NCI-H146 (cell line): ENCODE measurements at regions not wholly inside any gene's neighbourhood (a gene's known extent, or its start where the extent isn't known, plus 50 kb on each side); places are given as distances from the start of the nearest gene placed in this dataset.

ENCODE experiments used
- DNase-seq: peaks from one replicate; lab custom pipeline; 2025; lab: John Stamatoyannopoulos, UW

- DNase-seq = no peak
These were observed 168.7 kb upstream of the PPP1R2C start for GRCh38 chrX:42946544-42947194.

GRCh38 chrX:42948723-42949657 lies 171.0 kb upstream of the PPP1R2C start:
- no peak for DNase-seq

GRCh38 chrX:42951747-42952146 lies 173.8 kb upstream of the PPP1R2C start:
- DNase-seq = no peak

GRCh38 chrX:42952621-42953020 lies 174.7 kb upstream of the PPP1R2C start:
- no peak for DNase-seq

DNA sequence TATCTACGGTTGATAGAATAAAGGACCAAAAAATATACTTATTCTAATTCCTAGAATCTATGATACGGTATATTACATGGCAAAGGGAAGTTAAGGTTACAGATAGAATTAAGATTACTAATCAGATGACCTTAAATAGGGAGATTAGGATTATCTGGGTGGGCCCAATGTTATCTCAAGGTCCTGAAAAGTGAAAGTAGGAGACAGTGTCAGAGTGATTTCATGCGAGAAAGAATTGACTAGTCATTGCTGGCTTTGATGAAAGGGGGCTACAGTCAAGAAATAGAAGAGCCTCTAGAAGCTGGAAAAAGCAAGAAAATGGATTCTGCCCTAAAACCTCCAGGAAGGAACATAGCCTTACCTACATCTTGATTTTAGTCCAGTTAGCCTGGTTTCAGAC lies 176.9 kb upstream of the PPP1R2C start:
- DNase-seq = no peak

DNA sequence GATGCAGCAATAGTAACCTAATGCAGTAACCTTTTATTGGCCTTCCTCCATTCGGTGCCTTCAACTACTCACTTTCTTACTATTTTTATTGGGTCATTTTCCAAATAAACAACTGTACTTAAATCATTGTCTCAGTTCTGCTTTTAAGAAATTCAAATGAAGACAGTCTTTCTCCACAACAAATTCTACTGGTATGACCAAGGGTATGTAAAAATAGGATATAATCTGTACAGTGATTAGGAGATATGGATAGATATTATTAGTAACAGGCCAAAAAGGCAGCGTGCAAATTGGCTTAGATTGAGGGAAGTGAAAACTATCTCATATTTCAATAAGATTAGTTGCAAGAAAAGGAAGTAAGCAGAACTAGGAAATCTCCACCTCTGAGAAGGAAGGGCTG lies 177.4 kb upstream of the PPP1R2C start:
- DNase-seq = no peak

- DNase-seq = no peak
These were observed 189.8 kb upstream of the PPP1R2C start for GRCh38 chrX:42967681-42968300.

DNA sequence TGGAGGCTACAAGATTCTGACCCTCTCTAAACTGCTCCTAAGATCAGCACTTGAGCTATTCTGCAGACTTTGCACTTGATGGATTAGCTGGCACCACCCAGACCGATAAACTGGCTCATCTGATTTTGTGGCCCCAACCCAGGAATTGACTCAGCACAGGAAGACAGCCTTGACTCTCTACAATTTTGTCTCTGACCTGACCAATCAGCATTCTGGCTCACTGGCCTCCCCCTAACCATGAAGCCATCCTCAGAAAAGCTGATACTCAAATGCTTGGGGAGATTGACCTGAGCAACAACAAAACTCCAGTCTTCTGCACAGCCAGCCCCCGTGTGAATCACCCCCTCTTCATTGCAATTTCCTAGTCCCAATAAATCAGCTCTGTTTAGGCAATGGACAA lies 195.4 kb upstream of the PPP1R2C start:
- DNase-seq = no peak

GRCh38 chrX:42975906-42976305 lies 197.9 kb upstream of the PPP1R2C start:
- no peak for DNase-seq

DNA sequence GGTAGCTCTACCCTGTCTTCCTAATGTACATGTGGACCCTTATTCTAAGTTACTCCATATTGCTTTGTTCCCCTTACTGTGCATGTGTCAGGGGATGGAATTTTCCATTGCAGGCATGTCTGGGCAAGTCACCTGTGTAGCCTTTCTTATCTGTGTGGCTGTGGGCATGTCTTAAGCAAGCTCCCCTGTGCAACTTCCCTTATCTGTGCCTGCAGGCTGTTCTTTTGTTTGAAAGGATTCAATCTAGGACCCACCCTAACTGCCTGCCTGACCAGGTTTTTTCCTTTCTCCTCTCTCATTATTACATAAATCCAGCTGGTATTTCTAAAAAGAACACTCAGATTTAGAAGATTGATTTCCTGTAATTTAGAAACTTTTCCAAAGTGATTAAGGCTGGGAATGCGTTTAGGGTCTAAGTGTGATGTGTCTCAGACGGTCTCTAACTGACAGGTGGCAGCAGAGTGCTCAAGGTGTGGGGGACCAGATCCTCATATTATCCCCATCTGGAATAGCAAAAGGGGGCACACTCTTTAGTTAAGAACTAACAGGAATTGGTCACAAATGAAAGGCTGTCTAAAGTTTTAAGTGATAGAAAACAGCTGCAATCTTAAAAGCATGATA lies 198.9 kb upstream of the PPP1R2C start:
- DNase-seq = no peak

DNA sequence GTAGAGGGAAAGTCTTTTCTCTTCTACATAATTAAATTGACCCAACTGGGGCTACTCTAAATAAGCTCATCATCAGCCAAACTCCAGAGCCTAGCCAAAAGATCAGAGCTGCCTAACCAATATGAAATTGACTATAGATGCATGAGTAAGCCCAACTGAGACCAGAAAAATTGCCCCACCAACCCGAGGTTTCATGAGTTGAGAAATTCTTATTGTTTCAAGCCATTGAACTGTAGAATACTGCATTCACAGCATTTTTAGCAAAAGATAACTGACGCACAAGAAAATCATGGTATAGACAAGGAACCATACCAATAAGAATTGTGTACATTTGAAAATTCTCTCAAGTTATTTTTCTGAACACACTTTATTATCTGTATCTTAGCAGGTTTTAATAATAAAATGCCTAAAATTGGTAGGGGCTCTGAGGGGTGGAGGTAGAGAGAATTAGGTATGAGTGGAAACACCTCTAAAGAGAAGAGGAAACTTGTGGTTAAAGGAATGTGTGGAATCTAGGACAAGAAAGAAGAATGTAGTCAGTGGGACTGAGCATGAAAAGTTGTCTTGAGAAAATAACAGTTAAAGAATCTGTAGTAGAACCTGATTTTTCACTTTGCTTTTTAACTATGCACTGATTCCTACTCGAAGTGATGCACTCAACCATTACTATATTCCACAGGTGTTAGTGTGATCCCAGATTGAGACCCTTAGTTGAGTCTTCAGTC lies 200.9 kb upstream of the PPP1R2C start:
- DNase-seq = no peak

DNA sequence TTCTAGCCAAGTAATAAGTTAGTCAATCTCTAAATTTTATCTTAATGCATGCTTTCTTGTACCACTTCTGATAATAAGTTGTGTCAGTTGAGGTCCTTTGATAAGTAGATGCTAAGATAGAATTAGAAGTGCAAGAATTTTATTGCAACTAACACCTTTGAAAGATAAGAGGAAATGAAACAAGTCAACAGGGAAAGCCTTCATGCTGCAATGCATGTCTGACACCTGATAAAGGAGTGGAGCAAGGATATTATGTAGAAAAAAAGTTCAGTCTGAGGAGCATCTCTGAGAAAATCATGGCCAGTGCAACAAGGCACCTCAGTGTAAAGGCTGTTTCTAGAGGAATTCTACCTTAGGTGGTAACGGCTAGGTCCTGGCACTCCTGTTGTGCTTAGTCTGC lies 210.7 kb upstream of the PPP1R2C start:
- DNase-seq = no peak

- DNase-seq = no peak
These were observed 214.4 kb upstream of the PPP1R2C start for GRCh38 chrX:42992199-42992943.

- no peak for DNase-seq
These were observed 218.9 kb upstream of the PPP1R2C start for GRCh38 chrX:42996861-42997260.

GRCh38 chrX:43000121-43000520 lies 222.2 kb upstream of the PPP1R2C start:
- no peak for DNase-seq

GRCh38 chrX:43002526-43003203 lies 224.7 kb upstream of the PPP1R2C start:
- DNase-seq = no peak

- DNase-seq = no peak
These were observed 225.2 kb upstream of the PPP1R2C start for GRCh38 chrX:43003204-43003565.

- DNase-seq = no peak
These were observed 226.0 kb upstream of the PPP1R2C start for GRCh38 chrX:43003939-43004338.

- DNase-seq = no peak
These were observed 227.6 kb upstream of the PPP1R2C start for GRCh38 chrX:43005561-43005960.

- DNase-seq = no peak
These were observed 230.4 kb upstream of the PPP1R2C start for GRCh38 chrX:43008356-43008755.

DNA sequence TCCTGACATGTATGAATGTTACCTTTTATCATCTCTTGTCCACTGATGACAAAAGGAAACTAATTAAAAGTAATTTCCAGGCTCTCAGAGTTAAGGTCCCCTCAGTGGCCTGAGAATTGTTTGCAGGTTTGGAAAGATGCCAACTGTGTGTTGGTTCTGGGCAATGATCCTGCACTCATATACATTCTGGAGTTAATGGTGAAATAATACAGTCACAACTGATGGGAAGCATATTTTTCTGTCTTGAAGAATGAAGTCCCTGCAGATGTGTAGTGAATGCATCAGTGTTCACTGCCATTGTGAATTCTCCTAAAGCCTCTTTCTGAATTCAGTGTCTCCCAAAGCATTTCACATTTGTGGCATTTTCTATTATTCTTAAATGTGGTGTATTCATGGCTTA lies 238.1 kb upstream of the PPP1R2C start:
- no peak for DNase-seq
